Fibroblast of mammary gland (primary cell): ENCODE measurements at regions not wholly inside any gene's neighbourhood (a gene's known extent, or its start where the extent isn't known, plus 50 kb on each side); places are given as distances from the start of the nearest gene placed in this dataset.

Experiments used
- DNase-seq: peaks from one replicate; pipeline ENCODE4 v3.0.0-alpha.2; 2010; ENCODE audit warnings: low read depth
- H3K4me3 ChIP-seq: 2 replicates; pipeline ENCODE4 v1.5.1; 2011; ENCODE audit warnings: low read depth, mild to moderate bottlenecking, low read length, moderate library complexity; ENCODE audit not compliant: control insufficient read depth
- CTCF ChIP-seq: conservative IDR thresholded peaks from 2 replicates; pipeline ENCODE4 v1.5.1; 2011; ENCODE audit warnings: low read depth, low read length, inconsistent platforms; ENCODE audit not compliant: control insufficient read depth, insufficient read depth

DNA sequence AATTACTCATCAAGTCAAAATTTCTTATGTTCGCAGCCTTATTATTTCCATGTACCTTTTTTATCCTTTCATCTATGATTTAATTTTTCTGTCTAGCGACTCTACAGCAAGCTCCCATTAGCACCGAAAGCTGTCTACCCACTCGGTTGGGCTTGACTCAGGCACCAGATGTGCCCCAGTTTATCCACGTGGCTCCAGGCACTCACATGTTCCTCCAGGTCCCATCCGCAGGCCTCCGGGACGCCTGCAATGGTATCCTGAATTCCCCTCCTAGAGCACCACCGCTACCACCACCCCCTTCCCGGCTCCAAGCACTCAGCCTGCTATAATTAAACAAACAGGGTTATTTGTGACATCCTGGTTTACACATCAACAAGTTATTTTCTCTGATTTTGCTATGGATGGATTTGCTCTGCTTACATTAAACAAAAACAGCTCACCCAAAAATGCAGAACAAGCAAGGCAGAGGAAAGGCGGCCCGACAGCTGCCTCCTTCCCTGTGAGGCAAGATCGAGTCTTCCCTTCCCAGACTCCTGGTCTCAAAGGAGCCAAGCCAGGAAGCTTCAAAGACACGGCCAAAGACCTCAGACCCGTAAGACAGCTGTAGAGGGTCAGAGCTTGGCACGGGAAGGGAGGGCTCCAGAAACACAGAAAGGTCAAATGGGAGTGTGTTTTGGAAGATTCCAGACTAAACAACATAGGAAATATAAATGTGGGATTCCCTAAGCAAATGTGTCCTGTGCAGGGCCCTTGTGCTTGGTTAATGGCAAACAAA, 253.8 kb downstream of the TTC8 start:
- no peak for DNase-seq
- no peak overlapping the region for H3K4me3 ChIP-seq
- TF ChIP-seq CTCF = no peak

DNA sequence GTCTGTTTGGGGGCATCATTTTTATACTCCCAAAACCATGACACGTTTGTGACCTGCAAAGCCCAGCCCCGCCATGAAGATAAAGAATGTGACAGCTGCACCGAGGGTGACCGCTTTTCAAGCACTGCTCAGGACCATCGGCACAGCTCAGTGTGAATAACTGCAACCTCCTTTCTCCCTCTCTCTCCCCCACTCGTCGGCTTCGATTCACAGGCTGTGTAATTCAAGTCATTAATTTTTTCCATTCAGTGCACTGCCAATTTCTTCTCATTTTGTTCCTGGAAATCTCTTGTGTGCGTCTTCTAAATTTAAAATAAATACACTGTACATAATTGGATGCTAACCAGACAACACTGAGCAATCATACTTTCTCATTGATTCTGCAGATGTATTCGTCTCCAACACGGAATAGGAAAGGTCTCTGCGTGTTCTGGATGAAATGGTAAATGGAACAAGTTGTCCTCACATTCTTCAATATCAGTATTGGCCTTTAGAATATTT, 260.8 kb downstream of the TTC8 start:
- no peak for TF ChIP-seq CTCF
- no peak overlapping the region for H3K4me3 ChIP-seq
- peak; percentile 3 for DNase-seq

GRCh38 chr14:89085737-89086382, 261.4 kb downstream of the TTC8 start:
- H3K4me3 ChIP-seq = no peak overlapping the region
- DNase-seq = peak; percentile 11
- no peak for TF ChIP-seq CTCF

- no peak overlapping the region for H3K4me3 ChIP-seq
- no peak for TF ChIP-seq CTCF
- no peak for DNase-seq
Observed at GRCh38 chr14:89088530-89088929, 264.1 kb downstream of the TTC8 start.

DNA sequence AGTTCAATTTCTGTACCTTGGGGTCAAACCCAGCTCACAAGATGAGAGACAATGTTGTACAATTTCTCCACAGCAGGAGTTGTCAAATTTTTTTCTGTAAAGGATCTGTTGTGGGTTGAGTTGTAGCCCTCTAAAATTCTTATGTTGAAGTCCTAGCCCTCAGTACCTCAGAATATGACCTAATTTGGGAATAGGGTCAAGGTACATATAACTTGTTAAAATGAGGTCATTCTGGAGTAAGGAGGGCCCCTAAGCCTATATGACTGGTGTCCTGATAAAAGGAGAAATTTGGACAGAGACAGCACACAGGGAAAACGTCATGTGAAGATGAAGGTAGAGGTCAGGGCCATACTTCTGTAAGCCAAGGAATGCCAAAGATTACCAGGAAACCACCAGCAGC, 264.9 kb downstream of the TTC8 start:
- TF ChIP-seq CTCF = no peak
- no peak for DNase-seq
- no peak overlapping the region for H3K4me3 ChIP-seq

DNA sequence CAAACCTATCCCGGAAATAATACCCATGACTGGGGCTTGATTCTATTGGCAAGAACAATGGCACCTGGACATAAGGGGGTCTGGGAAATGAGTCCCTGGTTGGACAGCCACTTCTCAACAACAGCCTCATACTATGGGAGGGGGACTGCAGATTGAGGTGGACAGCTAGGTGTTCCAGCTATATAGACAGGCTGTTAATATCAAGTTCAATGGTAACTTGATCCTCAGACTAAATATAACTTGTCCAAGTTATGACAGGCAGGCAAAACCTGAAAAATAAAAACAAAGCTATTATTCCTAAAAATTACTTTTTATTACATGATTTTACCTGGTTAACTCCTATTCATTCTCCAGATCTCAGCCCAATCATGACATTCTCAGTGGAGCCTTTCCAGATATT, 267.3 kb downstream of the TTC8 start:
- TF ChIP-seq CTCF = no peak
- H3K4me3 ChIP-seq = no peak overlapping the region
- DNase-seq = no peak
